ENCODE measurements at regions not wholly inside any gene's neighbourhood (a gene's known extent, or its start where the extent isn't known, plus 50 kb on each side); places are given as distances from the start of the nearest gene placed in this dataset.

DNA sequence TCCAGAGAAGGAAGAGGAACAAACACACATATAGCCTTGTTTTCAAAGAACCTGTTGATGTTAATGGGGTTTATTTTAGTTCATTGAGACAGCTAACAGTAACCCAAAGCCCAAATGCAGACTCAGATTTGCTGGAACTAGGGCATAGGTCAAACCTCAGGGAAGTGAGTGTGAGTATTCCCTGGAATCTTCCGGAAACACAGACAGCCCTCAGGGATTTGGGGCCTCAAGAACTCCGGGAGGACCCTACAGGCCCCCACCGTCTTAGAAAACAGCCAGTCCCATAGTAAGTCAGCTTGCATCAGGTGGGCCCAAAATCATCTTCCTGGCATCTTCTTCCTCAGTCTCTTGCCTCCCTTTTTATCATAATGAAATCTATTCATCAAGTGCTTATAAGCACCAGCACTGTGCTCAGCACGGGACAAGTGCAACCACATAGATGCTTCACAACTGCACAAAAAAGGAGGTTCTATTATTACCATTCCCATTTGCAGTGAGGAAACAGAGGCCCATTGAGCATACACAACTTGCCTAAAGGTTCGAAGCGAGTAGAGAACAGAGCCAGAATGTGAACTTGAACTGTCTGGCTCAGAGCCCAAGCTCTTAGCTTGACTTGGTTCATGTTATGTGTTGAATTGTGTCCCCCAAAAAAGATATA is 50.2 kb upstream of the BCL11A start:
- H4K20me1 ChIP-seq (ENCODE audit: control insufficient read depth, insufficient read depth) = no peaks in the 10 kb centered on the region
- no peak for DNase-seq (ENCODE audit: low read depth, low spot score)
- H3K9ac ChIP-seq (ENCODE audit: control insufficient read depth, insufficient read depth, low read length) = no peak overlapping the region
- TF ChIP-seq IKZF2 (IDR thresholded peaks at IDR 0.05) = no peak
- 28% methylated on average over 6 of the region's 6 CpGs for WGBS (ENCODE audit: insufficient coverage, insufficient replicate concordance, low lambda C conversion rate, missing lambda C conversion rate)
- ChIA-PET CTCF (interaction anchor here (0.8 kb wide), 1 partner anchor 22 kb away, joined by 3 read pairs; no protein-coding TSS in a partner anchor), POLR2A (no interaction called here), RAD21 (ENCODE audit: unreplicated experiment) (no interaction called here), SMC1A (ENCODE audit: uncharacterized antibody, unreplicated experiment) (no interaction called here)
- no peak overlapping the region for H2AFZ ChIP-seq (ENCODE audit: control insufficient read depth, low read depth, low read length)
- no peak for ATAC-seq
- H3K9me3 ChIP-seq (replicated peaks; ENCODE audit: control insufficient read depth, insufficient read depth, low read length) = no peaks in the 10 kb centered on the region; the same call in 2 of the 3 replicates
- H3K4me3 ChIP-seq = no peak overlapping the region
- FAIRE-seq = no peak
- no TSS peak for BruUV-seq (replicated peaks)
- H3K79me2 ChIP-seq (ENCODE audit: control insufficient read depth, insufficient read depth, low read length) = no peaks in the 10 kb centered on the region
- H3K36me3 ChIP-seq (ENCODE audit: control insufficient read depth in 2 of 2, insufficient read depth in 2 of 2, low read length in 1 of 2) = no peaks in the 10 kb centered on the region
- H3K27me3 ChIP-seq (replicated peaks in 1 of 2; ENCODE audit: control insufficient read depth in 2 of 2, insufficient read depth in 2 of 2, low read length in 1 of 2) = no peaks in the 10 kb centered on the region
- intact Hi-C loops (cut with micrococcal nuclease; ENCODE audit: unreplicated experiment) (no loop called here), in situ Hi-C loops (cut with MboI) (no loop called here)
- no peak overlapping the region for H3K27ac ChIP-seq (ENCODE audit: control insufficient read depth, insufficient read depth)
- no peak overlapping the region for H3K4me2 ChIP-seq (ENCODE audit: control insufficient read depth, insufficient read depth)
- no peaks in the 10 kb centered on the region for H3K4me1 ChIP-seq (ENCODE audit: control insufficient read depth, insufficient read depth, low read length)

DNA sequence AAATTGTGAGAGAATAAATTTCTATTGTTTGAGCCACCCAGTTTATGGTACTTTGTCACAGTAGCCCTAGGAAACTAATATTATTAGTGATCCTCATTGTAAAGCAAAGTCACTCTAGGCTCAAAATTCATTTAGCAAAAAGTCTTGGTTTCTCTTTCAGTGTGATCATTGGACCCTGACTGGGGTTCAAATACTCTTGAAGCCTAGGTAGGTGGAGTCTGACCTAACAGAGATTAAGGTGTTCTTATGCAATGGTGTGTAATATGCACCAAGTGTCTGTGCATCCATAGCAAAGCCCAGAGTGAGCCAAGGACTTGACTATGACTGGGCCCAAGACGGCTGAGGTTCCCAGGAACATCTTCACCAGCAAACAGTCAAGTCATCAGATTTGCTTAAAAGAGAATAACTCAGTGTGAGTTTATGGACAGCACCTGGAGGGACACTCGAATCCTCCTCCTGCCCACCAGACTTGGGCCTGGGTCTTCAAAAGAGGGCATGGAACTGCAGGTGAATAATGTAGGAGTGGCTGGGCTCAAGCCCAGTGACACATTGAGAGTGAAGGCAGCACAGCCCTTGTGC is 51.1 kb upstream of the BCL11A start:
- H3K9ac ChIP-seq (ENCODE audit: control insufficient read depth, insufficient read depth, low read length) = no peak overlapping the region
- H3K79me2 ChIP-seq (ENCODE audit: control insufficient read depth, insufficient read depth, low read length) = no peaks in the 10 kb centered on the region
- no TSS peak for BruUV-seq (replicated peaks)
- peaks cover 0 to 6% of the 10 kb centered on the region in 2 experiments; a peak in 1 of 4 replicates for H3K27me3 ChIP-seq (replicated peaks in 1 of 2; ENCODE audit: control insufficient read depth in 2 of 2, insufficient read depth in 2 of 2, low read length in 1 of 2)
- no peaks in the 10 kb centered on the region; the same call in 2 of the 3 replicates for H3K9me3 ChIP-seq (replicated peaks; ENCODE audit: control insufficient read depth, insufficient read depth, low read length)
- no peaks in the 10 kb centered on the region for H3K4me1 ChIP-seq (ENCODE audit: control insufficient read depth, insufficient read depth, low read length)
- SMC1A ChIA-PET (ENCODE audit: uncharacterized antibody, unreplicated experiment) = no interaction called here
- POLR2A ChIA-PET = no interaction called here
- DNase-seq (ENCODE audit: low read depth, low spot score) (no peak), ATAC-seq (peak; percentile 21; the same call in 2 of the 3 replicates), FAIRE-seq (peak; percentile 52)
- no peaks in the 10 kb centered on the region for H4K20me1 ChIP-seq (ENCODE audit: control insufficient read depth, insufficient read depth)
- H3K4me3 ChIP-seq = no peak overlapping the region
- no peak overlapping the region for H2AFZ ChIP-seq (ENCODE audit: control insufficient read depth, low read depth, low read length)
- no peak overlapping the region for H3K27ac ChIP-seq (ENCODE audit: control insufficient read depth, insufficient read depth)
- no peak overlapping the region for H3K4me2 ChIP-seq (ENCODE audit: control insufficient read depth, insufficient read depth)
- RAD21 ChIA-PET (ENCODE audit: unreplicated experiment) = no interaction called here
- no peaks in the 10 kb centered on the region for H3K36me3 ChIP-seq (ENCODE audit: control insufficient read depth in 2 of 2, insufficient read depth in 2 of 2, low read length in 1 of 2)
- CTCF ChIA-PET = no interaction called here
- 11% methylated on average over 2 of the region's 2 CpGs for WGBS (ENCODE audit: insufficient coverage, insufficient replicate concordance, low lambda C conversion rate, missing lambda C conversion rate)
- in situ Hi-C loops (cut with MboI) (no loop called here), intact Hi-C loops (cut with micrococcal nuclease; ENCODE audit: unreplicated experiment) (no loop called here)
- TF ChIP-seq ETV6 (conservative IDR thresholded peaks at IDR 0.05 in 1 of 2, IDR thresholded peaks at IDR 0.05 in 1 of 2; ENCODE audit: borderline replicate concordance in 1 of 2, low read depth in 1 of 2) (no peak), BMI1 (IDR thresholded peaks at IDR 0.05; ENCODE audit: borderline replicate concordance) (no peak), BHLHE40 (IDR thresholded peaks at IDR 0.05; ENCODE audit: borderline replicate concordance in 1 of 2, low read depth in 2 of 2, low read length in 1 of 2) (no peak), TCF7 (IDR thresholded peaks at IDR 0.05; ENCODE audit: borderline replicate concordance) (no peak), GATAD2B (conservative IDR thresholded peaks at IDR 0.05; ENCODE audit: low read depth) (no peak), RUNX3 (IDR thresholded peaks at IDR 0.05; ENCODE audit: low read length) (no peak), STAT1 (conservative IDR thresholded peaks at IDR 0.05) (no peak), HDGF (IDR thresholded peaks at IDR 0.05) (no peak), HCFC1 (IDR thresholded peaks at IDR 0.05; ENCODE audit: low read length) (no peak), HDAC6 (IDR thresholded peaks at IDR 0.05; ENCODE audit: unreplicated experiment) (no peak)
- TF ChIP-seq, protein P1, sequence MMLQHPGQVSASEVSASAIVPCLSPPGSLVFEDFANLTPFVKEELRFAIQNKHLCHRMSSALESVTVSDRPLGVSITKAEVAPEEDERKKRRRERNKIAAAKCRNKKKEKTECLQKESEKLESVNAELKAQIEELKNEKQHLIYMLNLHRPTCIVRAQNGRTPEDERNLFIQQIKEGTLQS (IDR thresholded peaks at IDR 0.05; ENCODE audit: borderline replicate concordance, extremely low read depth, low read depth, low read length) = no peak
- TF ChIP-seq, protein P2, sequence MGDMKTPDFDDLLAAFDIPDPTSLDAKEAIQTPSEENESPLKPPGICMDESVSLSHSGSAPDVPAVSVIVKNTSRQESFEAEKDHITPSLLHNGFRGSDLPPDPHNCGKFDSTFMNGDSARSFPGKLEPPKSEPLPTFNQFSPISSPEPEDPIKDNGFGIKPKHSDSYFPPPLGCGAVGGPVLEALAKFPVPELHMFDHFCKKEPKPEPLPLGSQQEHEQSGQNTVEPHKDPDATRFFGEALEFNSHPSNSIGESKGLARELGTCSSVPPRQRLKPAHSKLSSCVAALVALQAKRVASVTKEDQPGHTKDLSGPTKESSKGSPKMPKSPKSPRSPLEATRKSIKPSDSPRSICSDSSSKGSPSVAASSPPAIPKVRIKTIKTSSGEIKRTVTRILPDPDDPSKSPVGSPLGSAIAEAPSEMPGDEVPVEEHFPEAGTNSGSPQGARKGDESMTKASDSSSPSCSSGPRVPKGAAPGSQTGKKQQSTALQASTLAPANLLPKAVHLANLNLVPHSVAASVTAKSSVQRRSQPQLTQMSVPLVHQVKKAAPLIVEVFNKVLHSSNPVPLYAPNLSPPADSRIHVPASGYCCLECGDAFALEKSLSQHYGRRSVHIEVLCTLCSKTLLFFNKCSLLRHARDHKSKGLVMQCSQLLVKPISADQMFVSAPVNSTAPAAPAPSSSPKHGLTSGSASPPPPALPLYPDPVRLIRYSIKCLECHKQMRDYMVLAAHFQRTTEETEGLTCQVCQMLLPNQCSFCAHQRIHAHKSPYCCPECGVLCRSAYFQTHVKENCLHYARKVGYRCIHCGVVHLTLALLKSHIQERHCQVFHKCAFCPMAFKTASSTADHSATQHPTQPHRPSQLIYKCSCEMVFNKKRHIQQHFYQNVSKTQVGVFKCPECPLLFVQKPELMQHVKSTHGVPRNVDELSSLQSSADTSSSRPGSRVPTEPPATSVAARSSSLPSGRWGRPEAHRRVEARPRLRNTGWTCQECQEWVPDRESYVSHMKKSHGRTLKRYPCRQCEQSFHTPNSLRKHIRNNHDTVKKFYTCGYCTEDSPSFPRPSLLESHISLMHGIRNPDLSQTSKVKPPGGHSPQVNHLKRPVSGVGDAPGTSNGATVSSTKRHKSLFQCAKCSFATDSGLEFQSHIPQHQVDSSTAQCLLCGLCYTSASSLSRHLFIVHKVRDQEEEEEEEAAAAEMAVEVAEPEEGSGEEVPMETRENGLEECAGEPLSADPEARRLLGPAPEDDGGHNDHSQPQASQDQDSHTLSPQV (IDR thresholded peaks at IDR 0.05) = no peak

Measured in GM12878 (cell line).